ENCODE measurements at regions not wholly inside any gene's neighbourhood (a gene's known extent, or its start where the extent isn't known, plus 50 kb on each side); places are given as distances from the start of the nearest gene placed in this dataset.

DNA sequence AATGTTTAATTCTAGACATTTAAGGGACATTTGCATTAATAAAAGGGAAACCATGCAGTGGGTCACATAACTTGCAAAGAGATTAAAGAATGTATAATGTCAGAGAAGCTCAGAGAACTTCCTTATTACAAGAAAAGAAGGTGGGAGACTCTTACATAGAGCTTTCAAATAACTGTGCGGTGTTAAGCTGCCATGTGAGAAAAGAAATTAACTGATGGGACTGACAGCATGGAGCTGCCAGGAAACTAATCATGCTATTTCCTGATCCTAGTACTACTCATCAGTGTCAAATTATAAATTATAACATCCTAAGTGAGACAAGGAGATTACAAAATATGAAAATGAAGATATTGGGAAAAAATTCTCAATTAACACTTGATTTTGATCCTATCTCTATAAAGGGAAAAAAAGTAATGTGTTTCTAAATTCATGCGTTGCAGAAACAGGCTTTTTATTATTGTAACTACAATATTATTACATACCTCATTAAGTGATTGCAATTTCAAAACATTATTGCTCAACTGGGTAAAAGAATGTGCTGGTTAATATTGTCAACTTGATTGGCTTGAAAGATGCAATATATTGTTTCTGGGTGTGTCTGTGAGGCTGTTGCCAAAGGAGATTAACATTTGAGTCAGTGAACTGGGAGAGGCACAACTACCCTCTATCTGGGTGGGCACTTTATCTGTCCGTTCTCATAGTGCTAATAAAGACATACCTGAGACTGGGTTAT, 609.5 kb upstream of the NUDT12 start:
- H3K4me2 ChIP-seq, result no peak overlapping the region

DNA sequence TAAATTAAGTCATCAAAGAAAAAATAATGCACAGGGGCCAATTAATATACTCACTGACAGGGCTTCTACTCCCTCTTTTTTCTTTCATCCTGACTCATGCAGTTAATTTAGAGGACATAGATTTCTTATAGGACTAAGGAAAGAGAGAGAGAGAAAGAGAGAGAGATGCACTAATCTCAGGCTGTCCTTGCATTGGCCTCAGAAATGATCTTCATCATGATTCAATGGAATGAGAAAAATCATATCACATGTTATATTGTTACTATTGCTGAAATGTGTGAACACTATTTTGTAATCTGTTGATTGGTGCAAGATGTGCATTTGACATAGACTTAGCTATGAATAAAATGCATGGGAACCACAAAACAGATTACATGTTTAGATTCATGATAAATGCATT, 608.3 kb upstream of the NUDT12 start:
- ChIA-PET POLR2A (interaction anchor here (0.6 kb wide), 1 partner anchor 10 kb away, joined by 6 read pairs; no protein-coding TSS in a partner anchor), CTCF (no interaction called here)
- Histone ChIP-seq H3K9ac (no peak overlapping the region), H3K4me3 (ENCODE audit: low read depth in 2 of 2, low read length in 1 of 2) (no peak overlapping the region), H3K4me2 (no peak overlapping the region), H4K20me1 (ENCODE audit: insufficient read depth) (no peaks in the 10 kb centered on the region), H3K36me3 (replicated peaks in 1 of 2; ENCODE audit: control insufficient read depth in 1 of 2, insufficient read depth in 2 of 2, low read length in 1 of 2) (no peaks in the 10 kb centered on the region), H3F3A (replicated peaks; ENCODE audit: insufficient read depth) (no peaks in the 10 kb centered on the region), H3K27ac (ENCODE audit: low read depth in 2 of 2, low read length in 1 of 2) (no peak overlapping the region), H2AFZ (ENCODE audit: low read depth) (no peak overlapping the region), H3K79me2 (ENCODE audit: insufficient read depth) (no peaks in the 10 kb centered on the region), H3K9me2 (no peaks in the 10 kb centered on the region), H3K4me1 (ENCODE audit: control insufficient read depth in 1 of 2, insufficient read depth in 2 of 2, low read depth in 1 of 2, low read length in 1 of 2) (no peaks in the 10 kb centered on the region; a peak in 3 of 4 replicates), H3K9me3 (no peaks in the 10 kb centered on the region), H3K27me3 (ENCODE audit: insufficient read depth) (no peaks in the 10 kb centered on the region)
- DNase-seq, result no peak
- TF ChIP-seq SIN3A (IDR thresholded peaks at IDR 0.05; ENCODE audit: borderline replicate concordance, low read depth, low read length), result no peak
- peak; percentile 3; the same call in 1 of the 2 replicates for TF ChIP-seq JUND (IDR thresholded peaks at IDR 0.05)
- 0 out of 2 replicates have a peak, but pooled peaks have one; percentile 15 for TF ChIP-seq TCF12 (IDR thresholded peaks at IDR 0.05)
- TF ChIP-seq, protein P1, sequence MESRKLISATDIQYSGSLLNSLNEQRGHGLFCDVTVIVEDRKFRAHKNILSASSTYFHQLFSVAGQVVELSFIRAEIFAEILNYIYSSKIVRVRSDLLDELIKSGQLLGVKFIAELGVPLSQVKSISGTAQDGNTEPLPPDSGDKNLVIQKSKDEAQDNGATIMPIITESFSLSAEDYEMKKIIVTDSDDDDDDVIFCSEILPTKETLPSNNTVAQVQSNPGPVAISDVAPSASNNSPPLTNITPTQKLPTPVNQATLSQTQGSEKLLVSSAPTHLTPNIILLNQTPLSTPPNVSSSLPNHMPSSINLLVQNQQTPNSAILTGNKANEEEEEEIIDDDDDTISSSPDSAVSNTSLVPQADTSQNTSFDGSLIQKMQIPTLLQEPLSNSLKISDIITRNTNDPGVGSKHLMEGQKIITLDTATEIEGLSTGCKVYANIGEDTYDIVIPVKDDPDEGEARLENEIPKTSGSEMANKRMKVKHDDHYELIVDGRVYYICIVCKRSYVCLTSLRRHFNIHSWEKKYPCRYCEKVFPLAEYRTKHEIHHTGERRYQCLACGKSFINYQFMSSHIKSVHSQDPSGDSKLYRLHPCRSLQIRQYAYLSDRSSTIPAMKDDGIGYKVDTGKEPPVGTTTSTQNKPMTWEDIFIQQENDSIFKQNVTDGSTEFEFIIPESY (IDR thresholded peaks at IDR 0.05; ENCODE audit: borderline replicate concordance, low read depth), result no peak
- TF ChIP-seq POLR2AphosphoS5 (IDR thresholded peaks at IDR 0.05; ENCODE audit: low read depth, low read length), result no peak
- no peak for TF ChIP-seq GABPA (IDR thresholded peaks at IDR 0.05; ENCODE audit: low read depth)

More for the DNA sequence above, 609.5 kb upstream of the NUDT12 start:
- ChIA-PET CTCF (no interaction called here), POLR2A (no interaction called here)
- Histone ChIP-seq H4K20me1 (ENCODE audit: insufficient read depth) (no peaks in the 10 kb centered on the region), H3K27me3 (ENCODE audit: insufficient read depth) (no peaks in the 10 kb centered on the region), H3F3A (replicated peaks; ENCODE audit: insufficient read depth) (no peaks in the 10 kb centered on the region), H3K79me2 (ENCODE audit: insufficient read depth) (no peaks in the 10 kb centered on the region), H2AFZ (ENCODE audit: low read depth) (peak overlapping the region; percentile 2; the same call in 1 of the 2 replicates), H3K36me3 (replicated peaks in 1 of 2; ENCODE audit: control insufficient read depth in 1 of 2, insufficient read depth in 2 of 2, low read length in 1 of 2) (no peaks in the 10 kb centered on the region), H3K4me1 (ENCODE audit: control insufficient read depth in 1 of 2, insufficient read depth in 2 of 2, low read depth in 1 of 2, low read length in 1 of 2) (no peaks in the 10 kb centered on the region; a peak in 3 of 4 replicates), H3K27ac (ENCODE audit: low read depth in 2 of 2, low read length in 1 of 2) (no peak overlapping the region), H3K9me2 (no peaks in the 10 kb centered on the region), H3K9me3 (no peaks in the 10 kb centered on the region), H3K4me3 (ENCODE audit: low read depth in 2 of 2, low read length in 1 of 2) (no peak overlapping the region), H3K9ac (no peak overlapping the region)
- no peak for TF ChIP-seq MEF2A (IDR thresholded peaks at IDR 0.05; ENCODE audit: borderline replicate concordance, low read depth)
- no peak for TF ChIP-seq GATA2 (CRISPR knock-in tag; IDR thresholded peaks at IDR 0.05)
- no peak for TF ChIP-seq FOXJ3 (CRISPR knock-in tag; IDR thresholded peaks at IDR 0.05)
- no peak for TF ChIP-seq NFIC (IDR thresholded peaks at IDR 0.05; ENCODE audit: borderline replicate concordance)
- TF ChIP-seq FOSL2 (IDR thresholded peaks at IDR 0.05; ENCODE audit: borderline replicate concordance, low read depth), result no peak
- TF ChIP-seq, protein P1 (IDR thresholded peaks at IDR 0.05; ENCODE audit: borderline replicate concordance, low read depth), result no peak
- no peak for TF ChIP-seq JUND (IDR thresholded peaks at IDR 0.05)
- TF ChIP-seq POLR2AphosphoS5 (IDR thresholded peaks at IDR 0.05; ENCODE audit: low read depth, low read length), result no peak
- no peak for TF ChIP-seq TAF1 (IDR thresholded peaks at IDR 0.05; ENCODE audit: borderline replicate concordance, low read depth, low read length)
- TF ChIP-seq, protein P2, sequence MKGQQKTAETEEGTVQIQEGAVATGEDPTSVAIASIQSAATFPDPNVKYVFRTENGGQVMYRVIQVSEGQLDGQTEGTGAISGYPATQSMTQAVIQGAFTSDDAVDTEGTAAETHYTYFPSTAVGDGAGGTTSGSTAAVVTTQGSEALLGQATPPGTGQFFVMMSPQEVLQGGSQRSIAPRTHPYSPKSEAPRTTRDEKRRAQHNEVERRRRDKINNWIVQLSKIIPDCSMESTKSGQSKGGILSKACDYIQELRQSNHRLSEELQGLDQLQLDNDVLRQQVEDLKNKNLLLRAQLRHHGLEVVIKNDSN (IDR thresholded peaks at IDR 0.05; ENCODE audit: borderline replicate concordance, low read depth), result no peak
- 86% methylated on average over 3 of the region's 3 CpGs for WGBS (ENCODE audit: low lambda C conversion rate)
- DNase-seq, result no peak
